Left cardiac atrium (tissue), 4 donors: ENCODE measurements at regions not wholly inside any gene's neighbourhood (a gene's known extent, or its start where the extent isn't known, plus 50 kb on each side); places are given as distances from the start of the nearest gene placed in this dataset.

Experiments used
- ATAC-seq, 2 donors: fragments of 200-7000 bp; cut with Tn5 transposase; one replicate each; pipeline ENCODE4 v1.9.1; 2020; ENCODE audit warnings: mild to moderate bottlenecking in 2 of 2, moderate library complexity in 2 of 2
- DNase-seq: peaks from one replicate; pipeline ENCODE4 v3.0.0-alpha.2; 2020
- intact Hi-C, 2 donors: fragments of 100-400 bp; cut with DNase I; formaldehyde crosslinking; loops; one replicate each; pipeline versions ENCODE4 v1.14.1 to v1.15.1; 2022 to 2023
- donor health status: DM: no; HTN: yes; CAD: no.
- donor health status: DM: no; HTN: yes; CAD: no; lungs with severe emphysema.
- donor health status: DM: yes; HTN: yes; CAD: no.
- donor health status: Dilated cardiomyopathy.

DNA sequence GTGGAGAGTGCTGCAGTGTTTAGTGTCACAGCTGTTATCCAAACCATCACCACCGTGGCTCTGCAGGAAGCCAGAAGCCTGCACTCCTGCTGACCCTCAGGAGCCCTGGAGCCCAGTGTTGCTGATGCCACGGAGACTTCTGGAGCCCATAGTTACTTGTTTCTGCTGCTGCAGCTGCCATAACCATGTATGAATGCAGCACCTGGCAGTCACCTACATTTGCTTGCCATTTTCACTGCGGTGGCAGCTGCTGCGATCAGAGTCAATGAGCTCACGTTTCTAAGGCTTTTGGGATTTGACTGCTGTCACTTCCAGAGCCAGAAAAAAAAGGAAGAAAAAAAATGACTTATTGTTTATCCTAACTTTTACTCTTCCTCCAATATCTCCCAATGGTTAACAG, 299.2 kb upstream of the THRB start:
- DNase-seq, result no peak
- no peak for ATAC-seq
- intact Hi-C loops, result no loop called here

GRCh38 chr3:24802614-24803013, 308.0 kb upstream of the THRB start:
- no peak for ATAC-seq
- intact Hi-C loops, result no loop called here
- DNase-seq, result no peak

DNA sequence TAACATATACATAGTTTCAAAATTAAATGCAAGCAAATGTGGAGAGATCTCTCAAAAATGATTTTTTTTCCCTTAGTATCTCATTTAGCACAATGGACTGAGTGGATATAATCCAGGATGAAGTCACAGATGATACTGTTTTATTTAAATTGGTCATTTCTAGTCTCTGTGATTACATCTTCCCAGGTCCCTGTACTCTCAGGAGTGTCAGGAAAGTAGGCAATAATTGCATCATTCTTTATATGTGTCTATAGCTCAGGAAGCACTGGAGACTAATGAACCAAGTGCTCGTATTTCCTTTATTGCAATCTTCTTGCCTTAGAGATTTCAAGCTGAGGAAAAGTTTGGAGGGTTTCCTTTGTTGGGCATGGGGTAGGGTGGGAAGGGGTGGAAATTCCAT, 309.4 kb upstream of the THRB start:
- ATAC-seq (no peak), DNase-seq (no peak)
- intact Hi-C loops, result no loop called here

GRCh38 chr3:24810881-24811280, 316.2 kb upstream of the THRB start:
- no peak for ATAC-seq
- intact Hi-C loops, result no loop called here
- peak; percentile 21 for DNase-seq

DNA sequence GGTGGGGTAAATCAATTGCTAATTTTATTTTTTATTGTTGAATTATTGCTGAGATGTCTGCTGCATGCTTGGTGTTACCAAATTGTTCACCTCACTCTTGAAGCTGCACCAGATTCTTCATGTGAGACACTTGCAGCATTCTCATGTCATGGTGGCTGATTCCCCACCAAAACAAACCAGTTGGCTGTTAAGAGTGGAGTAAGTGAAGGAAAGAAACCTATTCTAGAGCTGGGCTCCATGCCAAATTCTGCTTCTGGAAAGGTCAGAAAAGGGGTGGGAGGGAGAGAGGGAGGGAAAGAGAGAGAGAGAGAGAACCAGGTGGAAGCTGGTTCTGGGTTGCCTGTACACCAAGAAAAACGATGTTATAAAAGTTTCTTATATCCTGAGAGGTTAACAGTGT, 317.5 kb upstream of the THRB start:
- intact Hi-C loops, result no loop called here
- ATAC-seq, result no peak
- DNase-seq, result no peak

DNA sequence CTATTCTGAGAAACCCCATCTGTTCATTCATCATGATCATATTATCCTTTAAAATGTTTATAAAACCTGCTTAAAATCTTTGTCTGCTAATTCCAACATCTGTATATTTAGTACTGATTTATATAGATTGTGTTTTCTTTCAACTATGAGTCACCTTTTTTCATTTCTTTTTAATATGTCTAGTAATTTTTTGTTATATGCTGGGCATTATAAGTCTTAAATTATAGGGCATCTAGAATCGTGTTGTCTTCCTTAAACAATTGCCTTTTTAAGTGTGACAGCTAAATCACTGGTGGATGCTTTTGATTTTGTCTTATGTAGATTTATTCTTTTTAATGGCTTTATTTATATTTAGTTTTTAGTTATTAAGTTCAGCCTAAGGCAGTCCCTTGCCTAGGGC, 323.4 kb upstream of the THRB start:
- DNase-seq, result no peak
- intact Hi-C loops, result no loop called here
- no peak for ATAC-seq

DNA sequence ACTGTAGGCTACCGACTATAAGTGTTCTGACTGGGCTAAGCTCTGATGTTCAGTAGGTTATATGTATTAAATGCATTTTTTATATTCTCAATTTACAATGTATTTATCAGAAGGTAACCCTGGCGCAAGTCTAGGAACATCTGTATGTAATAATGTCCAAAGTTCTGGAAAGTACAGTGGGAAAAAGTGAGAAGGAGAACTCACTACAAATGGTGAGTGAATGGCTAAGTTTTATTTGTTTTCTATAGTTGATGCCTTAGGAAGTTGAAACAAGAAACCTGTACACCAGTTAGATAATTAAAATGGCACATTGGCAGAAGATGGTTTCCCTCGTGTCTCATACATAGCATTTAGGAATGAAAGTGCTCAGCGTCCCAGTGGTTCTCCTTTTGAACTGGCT, 333.4 kb upstream of the THRB start:
- intact Hi-C loops, result no loop called here
- ATAC-seq (no peak), DNase-seq (no peak)

GRCh38 chr3:24828551-24828950, 333.9 kb upstream of the THRB start:
- intact Hi-C loops, result no loop called here
- no peak for ATAC-seq
- DNase-seq, result no peak

DNA sequence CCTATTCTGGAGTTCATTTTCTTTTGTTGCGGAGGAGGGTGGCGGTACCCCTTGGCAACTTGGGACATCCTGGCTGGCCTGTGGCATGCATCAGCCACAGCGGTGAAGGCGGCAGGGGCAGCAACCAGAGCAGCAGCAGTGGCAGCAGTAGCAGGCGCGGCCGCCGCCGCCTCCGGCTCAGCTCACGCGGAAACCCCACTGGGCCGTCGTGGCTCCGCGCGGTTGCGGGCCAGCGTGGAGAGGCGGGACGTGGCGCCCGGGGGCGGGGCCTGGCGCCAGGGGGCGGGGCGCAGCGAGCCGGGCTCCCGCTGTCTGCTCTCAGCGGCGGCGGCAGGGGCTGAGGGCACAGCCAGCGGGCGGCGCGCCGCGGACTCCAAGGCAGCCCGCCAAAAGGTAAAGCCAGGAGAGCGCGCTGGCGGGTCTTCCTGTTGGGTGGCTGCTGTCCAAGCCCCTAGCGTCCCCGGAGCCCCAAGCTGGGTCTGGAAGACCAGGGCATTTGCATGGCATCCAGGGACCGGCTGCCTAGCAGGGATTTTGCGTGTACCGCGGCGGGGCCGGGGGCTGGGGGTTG, 334.4 kb upstream of the THRB start:
- ATAC-seq, result peak; percentile 93 to 95
- intact Hi-C loops, result no loop called here

DNA sequence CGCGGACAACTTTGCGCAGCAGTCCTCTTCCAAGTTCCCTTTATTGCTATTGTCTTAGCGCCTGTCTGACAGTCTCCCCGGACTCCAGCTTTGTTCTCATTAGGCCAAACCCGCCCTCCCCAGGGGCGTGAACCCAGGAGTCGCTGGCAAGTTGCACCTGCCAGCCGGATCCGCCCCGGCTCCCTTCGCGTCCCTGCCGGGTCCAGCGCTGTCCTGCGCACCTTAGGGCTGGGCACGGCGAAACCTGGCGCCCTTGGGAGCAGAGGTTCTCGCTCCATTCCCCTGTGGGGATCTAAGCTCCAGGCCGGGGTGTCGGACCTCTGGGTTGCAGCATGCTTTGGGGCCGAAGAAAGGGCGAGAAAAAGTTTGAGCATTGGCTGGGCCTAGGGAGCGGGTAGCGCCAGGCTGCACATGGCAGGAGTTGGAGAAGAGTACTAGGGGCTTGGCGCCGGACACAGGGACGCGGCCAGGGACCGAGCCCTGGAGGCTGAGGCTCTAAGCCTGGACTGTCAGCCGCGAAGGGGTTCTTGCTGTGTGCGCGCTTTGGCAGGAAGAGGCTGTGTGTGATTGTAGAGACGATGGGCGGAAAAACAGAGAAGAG, 335.1 kb upstream of the THRB start:
- ATAC-seq (peak; percentile 50 to 65), DNase-seq (peak; percentile 17)
- intact Hi-C loops, result no loop called here

More for the DNA sequence above, 334.4 kb upstream of the THRB start:
- peak; percentile 49 for DNase-seq

DNA sequence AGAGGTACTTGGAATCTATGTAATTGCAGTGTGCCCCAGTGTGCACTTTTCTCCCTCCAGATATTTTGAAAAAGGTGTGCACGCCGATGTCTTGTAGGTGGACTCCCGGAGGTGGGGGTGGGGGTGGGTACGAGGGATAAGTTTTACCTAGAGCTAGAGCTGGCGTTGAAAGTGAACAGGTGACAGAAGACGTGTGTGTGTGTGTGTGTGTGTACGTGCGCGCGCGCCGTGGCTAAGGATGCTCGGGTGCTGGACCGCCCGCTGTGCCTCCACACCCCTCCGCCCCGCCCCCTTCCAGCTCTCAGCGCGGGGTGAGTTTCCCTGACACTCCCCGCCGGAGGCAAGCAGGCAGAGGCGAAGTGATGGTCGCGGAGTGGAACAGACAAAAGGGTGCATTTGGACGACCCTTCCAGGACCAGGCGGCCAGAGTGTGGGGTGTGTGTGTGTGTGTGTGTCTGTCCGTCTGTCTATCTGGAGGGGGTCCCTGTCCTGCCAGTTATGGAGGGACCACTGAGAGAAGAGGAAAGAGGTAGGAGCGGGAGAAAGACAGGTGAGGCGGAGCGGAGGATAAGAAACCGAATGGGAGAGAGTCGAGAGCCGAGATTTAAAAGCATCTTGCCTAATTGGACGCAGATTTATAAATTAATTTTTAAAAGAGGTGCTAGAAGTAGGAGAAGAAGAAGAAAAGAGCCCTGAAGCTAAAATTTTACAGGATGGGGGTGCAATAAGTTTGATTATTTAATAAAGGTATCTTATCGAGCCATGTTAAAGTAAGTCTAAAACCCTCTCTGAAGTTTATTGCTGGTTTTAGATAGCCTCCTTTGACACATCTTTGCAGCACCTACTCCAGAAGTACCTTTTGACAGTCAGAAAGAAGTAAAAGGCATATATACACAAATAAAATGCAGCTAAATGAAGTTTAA, 335.8 kb upstream of the THRB start:
- intact Hi-C loops, result no loop called here
- peak in 1 of 2 donors; percentile 55 for ATAC-seq
- peak; percentile 26 for DNase-seq

GRCh38 chr3:24831221-24831620, 336.6 kb upstream of the THRB start:
- DNase-seq (no peak), ATAC-seq (no peak)
- intact Hi-C loops, result no loop called here

DNA sequence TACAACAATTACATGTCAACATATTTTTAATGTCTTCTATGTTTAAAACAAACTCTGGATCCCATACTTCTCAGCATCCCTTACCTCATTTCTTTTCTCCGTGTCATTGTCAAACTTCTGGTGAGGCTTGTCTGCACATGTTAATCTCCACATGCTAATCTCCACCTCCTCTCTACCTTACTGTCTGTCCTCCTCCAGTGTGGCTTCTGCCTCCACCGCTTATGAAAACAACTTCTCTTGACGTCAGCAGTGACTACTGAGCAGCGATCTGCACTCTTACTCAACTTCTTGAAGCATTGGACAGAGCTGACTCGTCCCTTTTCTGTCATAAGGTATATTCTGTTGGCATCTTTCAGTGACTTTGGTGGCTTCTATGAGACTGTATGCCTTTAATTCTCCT, 338.2 kb upstream of the THRB start:
- ATAC-seq (no peak), DNase-seq (no peak)
- intact Hi-C loops, result no loop called here

GRCh38 chr3:24834442-24834841, 339.8 kb upstream of the THRB start:
- ATAC-seq, result no peak
- no peak for DNase-seq

DNA sequence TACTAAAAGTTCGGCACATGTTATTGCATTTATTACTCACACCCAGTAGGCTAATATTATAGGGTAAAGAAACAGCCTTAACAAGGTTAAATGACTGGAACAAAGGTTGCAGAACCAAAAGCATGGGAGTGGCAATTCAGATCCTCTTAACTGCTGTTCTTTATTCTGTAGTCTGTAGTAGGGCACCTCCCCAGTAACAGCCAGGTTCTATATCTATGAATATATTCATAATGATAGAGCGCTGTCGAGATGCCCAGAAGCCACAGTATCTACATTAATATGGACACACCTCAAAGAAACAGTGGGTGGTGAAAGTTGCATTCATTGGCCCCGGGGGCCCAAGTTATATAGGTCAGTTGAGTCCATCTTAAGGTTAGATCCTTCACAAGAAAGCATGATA, 340.9 kb upstream of the THRB start:
- ATAC-seq (no peak), DNase-seq (no peak)
- intact Hi-C loops, result no loop called here

More at GRCh38 chr3:24834442-24834841, 339.8 kb upstream of the THRB start:
- intact Hi-C loops, result no loop called here

GRCh38 chr3:24837601-24838000, 343.0 kb upstream of the THRB start:
- ATAC-seq, result no peak
- intact Hi-C loops, result no loop called here
- DNase-seq, result no peak

- ATAC-seq (no peak), DNase-seq (no peak)
- intact Hi-C loops, result no loop called here
These were observed 343.9 kb upstream of the THRB start for GRCh38 chr3:24838533-24838932.

DNA sequence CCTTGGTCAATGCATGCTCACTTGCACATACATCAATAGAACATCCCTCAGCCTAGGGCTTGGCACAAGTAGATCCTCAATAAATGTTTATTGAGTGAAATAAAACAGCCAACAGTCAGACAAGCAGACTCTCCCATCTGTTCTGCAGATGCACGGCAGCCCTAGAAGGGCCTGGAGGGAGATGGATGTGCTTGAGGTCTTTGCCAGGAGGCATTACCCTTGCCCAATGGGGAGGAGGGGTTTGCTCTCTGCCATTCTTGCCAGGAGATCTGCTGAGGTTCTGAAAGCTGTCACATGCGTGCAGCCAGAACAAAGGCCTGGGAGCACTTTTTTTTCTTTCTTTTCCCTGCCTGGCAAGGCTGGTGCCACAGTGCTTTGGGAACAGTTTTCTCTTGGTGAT, 349.3 kb upstream of the THRB start:
- no peak for DNase-seq
- intact Hi-C loops, result no loop called here
- ATAC-seq, result no peak

- no peak for DNase-seq
- intact Hi-C loops, result no loop called here
- no peak for ATAC-seq
These were observed 351.0 kb upstream of the THRB start for GRCh38 chr3:24845524-24846155.

DNA sequence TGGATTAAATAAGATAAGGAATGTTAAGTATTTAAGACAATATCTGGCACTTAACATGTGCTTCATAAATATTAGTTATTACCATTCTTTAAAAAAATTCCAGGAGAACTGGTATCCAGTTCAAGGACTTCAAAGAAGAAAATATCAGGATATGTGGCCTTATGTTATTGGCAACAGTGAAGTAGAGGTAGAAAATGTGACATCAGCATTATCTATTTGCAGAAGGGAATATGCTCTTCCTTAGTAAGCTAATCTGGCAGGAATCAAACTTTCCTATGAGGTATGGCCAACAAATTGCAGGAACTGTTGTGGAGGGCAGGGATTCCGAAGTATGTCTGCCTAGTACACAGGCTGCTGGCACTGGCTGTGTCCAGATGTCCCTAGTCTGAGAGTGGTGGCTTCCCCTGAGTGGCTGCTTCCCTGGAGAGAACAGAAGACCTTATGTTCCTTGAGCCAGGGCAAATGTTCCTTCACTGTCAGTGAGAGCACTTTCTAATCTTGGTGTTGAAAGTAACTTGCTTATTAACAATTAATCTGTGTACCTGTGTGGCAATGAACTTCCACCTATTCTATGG, 351.7 kb upstream of the THRB start:
- no peak for ATAC-seq
- DNase-seq, result no peak
- intact Hi-C loops, result no loop called here
